AG09309 (cell line): ENCODE measurements at regions not wholly inside any gene's neighbourhood (a gene's known extent, or its start where the extent isn't known, plus 50 kb on each side); places are given as distances from the start of the nearest gene placed in this dataset.

ENCODE experiments used
- DNase-seq: peaks from one replicate; pipeline ENCODE4 v3.0.0-alpha.2; 2010; ENCODE audit warnings: low read depth
- H3K4me3 ChIP-seq: 2 replicates; pipeline ENCODE4 v1.5.1; 2011; ENCODE audit warnings: mild to moderate bottlenecking, low read depth, low read length, moderate library complexity; ENCODE audit not compliant: control insufficient read depth
- TF ChIP-seq, protein P1 (sequence below): IDR thresholded peaks from 2 replicates; pipeline ENCODE4 v1.5.1; 2011; ENCODE audit warnings: mild to moderate bottlenecking, low read depth, low read length, inconsistent platforms; ENCODE audit not compliant: insufficient read depth, control insufficient read depth; ENCODE audit errors: missing control alignments

DNA sequence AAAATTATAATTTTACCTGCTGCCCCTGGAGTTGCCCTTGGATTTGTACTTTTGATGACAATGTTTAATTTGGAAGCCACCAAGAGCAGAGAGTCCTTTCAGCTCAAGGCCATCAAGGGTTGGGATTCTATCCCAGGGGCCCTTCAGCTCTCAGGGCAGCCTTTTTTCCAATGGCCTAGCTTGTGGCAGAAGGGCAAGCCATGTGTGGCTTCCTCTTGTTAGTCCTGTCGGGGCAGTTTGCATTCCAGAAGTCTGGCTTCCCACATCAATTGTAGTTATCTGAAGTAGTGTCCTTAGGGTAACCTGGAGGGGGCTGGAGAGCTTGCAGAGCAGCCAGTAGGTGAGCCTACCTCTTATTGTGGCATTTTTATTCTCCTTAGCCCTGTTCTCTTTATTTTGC is 569.4 kb downstream of the TRAM1L1 start:
- no peak overlapping the region for H3K4me3 ChIP-seq
- no peak for DNase-seq
- TF ChIP-seq, protein P1, sequence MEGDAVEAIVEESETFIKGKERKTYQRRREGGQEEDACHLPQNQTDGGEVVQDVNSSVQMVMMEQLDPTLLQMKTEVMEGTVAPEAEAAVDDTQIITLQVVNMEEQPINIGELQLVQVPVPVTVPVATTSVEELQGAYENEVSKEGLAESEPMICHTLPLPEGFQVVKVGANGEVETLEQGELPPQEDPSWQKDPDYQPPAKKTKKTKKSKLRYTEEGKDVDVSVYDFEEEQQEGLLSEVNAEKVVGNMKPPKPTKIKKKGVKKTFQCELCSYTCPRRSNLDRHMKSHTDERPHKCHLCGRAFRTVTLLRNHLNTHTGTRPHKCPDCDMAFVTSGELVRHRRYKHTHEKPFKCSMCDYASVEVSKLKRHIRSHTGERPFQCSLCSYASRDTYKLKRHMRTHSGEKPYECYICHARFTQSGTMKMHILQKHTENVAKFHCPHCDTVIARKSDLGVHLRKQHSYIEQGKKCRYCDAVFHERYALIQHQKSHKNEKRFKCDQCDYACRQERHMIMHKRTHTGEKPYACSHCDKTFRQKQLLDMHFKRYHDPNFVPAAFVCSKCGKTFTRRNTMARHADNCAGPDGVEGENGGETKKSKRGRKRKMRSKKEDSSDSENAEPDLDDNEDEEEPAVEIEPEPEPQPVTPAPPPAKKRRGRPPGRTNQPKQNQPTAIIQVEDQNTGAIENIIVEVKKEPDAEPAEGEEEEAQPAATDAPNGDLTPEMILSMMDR, result no peak

DNA sequence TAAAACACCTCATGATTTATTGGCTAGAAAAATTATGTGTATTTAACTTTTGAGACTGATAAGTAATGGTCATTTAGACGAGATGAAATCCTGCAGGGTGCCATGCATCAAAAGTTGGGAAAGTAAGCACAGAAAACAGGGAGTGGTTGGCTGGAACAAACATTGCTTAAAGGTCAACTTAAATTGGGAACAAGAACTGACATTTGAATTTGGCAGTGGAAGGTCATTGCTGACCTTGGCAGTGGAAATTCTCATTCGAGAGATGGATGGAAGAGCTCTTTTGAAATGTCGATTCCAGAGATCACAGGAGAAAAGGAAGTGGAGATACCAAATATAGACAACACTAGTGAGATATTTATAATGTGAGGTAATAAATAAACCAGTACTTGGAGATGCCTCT is 572.8 kb downstream of the TRAM1L1 start:
- no peak overlapping the region for H3K4me3 ChIP-seq
- TF ChIP-seq, protein P1, result no peak
- no peak for DNase-seq

DNA sequence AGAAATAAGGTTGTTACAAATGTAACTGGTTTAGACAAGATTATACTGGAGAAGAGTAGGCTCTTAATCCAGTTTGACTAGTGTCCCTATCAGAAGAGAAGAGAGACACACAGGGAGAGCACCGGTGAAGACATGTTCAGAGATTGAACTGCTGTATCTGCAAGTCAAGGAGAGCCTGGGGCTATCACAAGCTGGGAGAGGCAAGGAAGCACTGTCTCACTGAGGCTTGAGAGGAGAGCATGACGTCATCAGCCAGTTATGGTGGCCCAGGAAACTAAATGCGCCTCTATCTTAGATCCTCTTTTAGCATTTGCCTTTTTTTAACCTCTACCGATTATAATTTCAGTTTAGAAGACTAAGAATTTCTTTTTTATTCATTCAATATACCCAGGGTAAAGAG is 583.4 kb downstream of the TRAM1L1 start:
- no peak for DNase-seq
- TF ChIP-seq, protein P1, result no peak
- H3K4me3 ChIP-seq, result no peak overlapping the region

DNA sequence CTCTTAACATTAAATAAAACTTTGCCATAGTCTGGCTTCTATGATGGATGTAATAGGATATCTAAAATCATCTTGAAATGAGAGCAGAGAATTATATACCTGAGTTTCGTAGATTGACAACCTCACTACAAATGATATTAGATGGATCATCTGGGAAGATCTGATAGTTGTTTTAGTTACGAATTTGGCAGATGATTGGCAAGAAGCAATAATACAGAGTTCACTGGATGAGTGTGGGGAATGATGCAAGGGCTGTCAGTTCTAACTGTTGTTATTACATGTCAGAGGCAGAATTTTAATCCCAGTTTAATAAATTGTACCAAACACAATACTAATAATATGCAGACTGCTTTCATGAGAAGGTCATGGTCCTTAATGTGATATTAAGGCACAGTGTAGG is 585.2 kb downstream of the TRAM1L1 start:
- TF ChIP-seq, protein P1, result no peak
- H3K4me3 ChIP-seq, result no peak overlapping the region
- DNase-seq, result no peak

DNA sequence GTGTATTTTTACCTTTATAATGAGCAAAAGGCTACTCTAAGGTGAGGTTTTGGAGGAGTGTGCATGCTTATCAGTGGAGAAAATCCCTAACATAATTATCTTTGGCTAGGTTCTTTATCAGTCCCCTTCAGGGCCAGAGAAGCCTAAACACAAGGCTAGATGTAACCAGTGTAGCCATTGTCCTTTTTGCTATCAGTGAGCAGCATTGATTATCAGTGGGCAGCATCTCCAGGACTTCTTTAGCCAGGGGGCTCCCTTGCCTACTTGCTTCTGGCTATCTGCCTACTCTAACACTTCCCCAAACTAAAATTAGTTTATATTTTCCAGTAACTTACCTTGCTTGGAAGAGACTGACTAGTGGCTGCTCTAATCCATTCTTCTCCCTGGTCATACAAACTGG is 595.6 kb downstream of the TRAM1L1 start:
- H3K4me3 ChIP-seq, result no peak overlapping the region
- DNase-seq, result no peak
- TF ChIP-seq, protein P1, result no peak

DNA sequence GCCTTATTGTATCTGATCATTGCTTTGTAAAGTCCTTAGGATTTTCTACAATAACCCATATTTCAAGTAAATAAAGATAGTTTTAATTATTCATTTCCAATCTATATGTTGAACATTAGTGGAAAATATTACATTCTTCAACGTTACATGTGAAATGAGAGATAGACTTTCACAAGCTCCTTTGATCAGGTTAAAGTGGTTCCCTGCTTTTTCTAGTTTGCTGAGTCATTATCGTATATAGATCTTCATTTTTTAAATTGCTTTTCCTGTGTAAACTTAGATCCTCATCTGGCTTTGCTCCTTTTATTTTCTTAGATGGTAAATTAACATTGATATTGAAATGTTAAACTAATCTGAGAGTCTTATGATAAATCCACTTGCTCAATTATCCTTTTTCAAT is 599.0 kb downstream of the TRAM1L1 start:
- TF ChIP-seq, protein P1, result no peak
- DNase-seq, result no peak
- H3K4me3 ChIP-seq, result no peak overlapping the region

DNA sequence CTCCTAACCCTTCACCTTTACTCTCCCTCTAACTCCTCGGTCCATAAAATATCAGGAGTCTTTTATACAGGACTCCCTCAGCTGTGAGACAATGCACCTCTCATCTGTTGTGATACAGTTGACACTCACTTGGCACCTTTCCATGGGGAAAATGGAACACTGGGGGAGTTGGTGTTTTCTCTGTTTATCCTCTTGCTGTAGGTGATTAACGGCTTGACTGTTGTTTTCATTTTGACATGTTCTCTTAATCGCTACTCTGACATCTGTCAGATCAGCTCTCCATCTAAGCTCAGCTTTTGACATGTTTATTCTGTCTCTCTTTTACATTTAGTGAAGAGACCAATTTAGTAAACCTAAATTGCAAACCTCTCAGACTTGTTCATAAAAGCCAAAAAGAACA is 604.8 kb downstream of the TRAM1L1 start:
- DNase-seq, result no peak
- TF ChIP-seq, protein P1, result no peak
- H3K4me3 ChIP-seq, result no peak overlapping the region
